K562 (cell line): ENCODE measurements at regions not wholly inside any gene's neighbourhood (a gene's known extent, or its start where the extent isn't known, plus 50 kb on each side); places are given as distances from the start of the nearest gene placed in this dataset.

Experiments
- ATAC-seq: fragments of 200-7000 bp; cut with Tn5 transposase; 3 replicates; pipeline ENCODE4 v1.9.1; 2020; ENCODE audit warnings: moderate library complexity
- BruUV-seq: library from RNA; stranded (reverse); fragments of 400-500 nt; replicated peaks from 2 replicates; lab custom pipeline; 2021; lab: Mats Ljungman, UMichigan
- CTCF ChIA-PET: fragments of 300-600 bp; formaldehyde crosslinking; extraction: SDS; loops from one replicate; lab custom pipeline; 2021; ENCODE audit warnings: low intra/inter-chr PET ratio; lab: Yijun Ruan, JAX
- POLR2A ChIA-PET: fragments of 300-600, 350-650 bp; sonication (Branson Sonifier 250); formaldehyde crosslinking; extraction: SDS; loops from one replicate; lab custom pipeline; 2021; ENCODE audit warnings: antibody characterized with exemption, inconsistent platforms; lab: Yijun Ruan, JAX
- DNase-seq, 4 experiments: peaks; one replicate each; pipeline versions ENCODE4 v3.0.0 to v3.0.0-alpha.2; 2011 to 2018; ENCODE audit warnings: low spot score in 3 of 4, mixed read lengths in 3 of 4; ENCODE audit errors: extremely low read depth in 1 of 4
- FAIRE-seq: peaks from 2 replicates; lab custom pipeline; 2011; peaks lifted over from hg19 to GRCh38; lab: Jason Lieb, UNC
- H2AFZ ChIP-seq: 2 replicates; pipeline ENCODE4 v1.6.0; 2011; ENCODE audit warnings: low read depth, low read length, control low read depth, inconsistent platforms
- H3K27ac ChIP-seq: fragments of 200-600 bp; 3 replicates; pipeline ENCODE4 v1.8.0; 2011; ENCODE audit warnings: low read depth, mild to moderate bottlenecking, control low read depth, inconsistent platforms, low read length, moderate library complexity, mixed read lengths; ENCODE audit errors: extremely low read depth
- H3K27me3 ChIP-seq, 2 experiments: fragments of 300-600 bp in 1 of 2; 2 replicates in 1 of 2; 3 replicates in 1 of 2; pipeline versions ENCODE4 v1.6.0 to v1.8.0; 2011; ENCODE audit warnings: inconsistent platforms in 2 of 2, low read length in 2 of 2, mild to moderate bottlenecking in 1 of 2, mixed read lengths in 1 of 2, moderate library complexity in 1 of 2; ENCODE audit not compliant: control insufficient read depth in 2 of 2, insufficient read depth in 2 of 2
- H3K36me3 ChIP-seq: fragments of 300-600 bp; 3 replicates; pipeline ENCODE4 v1.8.0; 2011; ENCODE audit warnings: mild to moderate bottlenecking, low read length, inconsistent platforms; ENCODE audit not compliant: control insufficient read depth, insufficient read depth
- H3K4me1 ChIP-seq, 2 experiments: fragments of 200-600 bp in 1 of 2; replicated peaks in 1 of 2; 2 replicates in 1 of 2; 3 replicates in 1 of 2; pipeline versions ENCODE4 v1.5.1 to v1.8.0; 2011; ENCODE audit warnings: inconsistent platforms in 2 of 2, low read length in 2 of 2, mild to moderate bottlenecking in 1 of 2, mixed read lengths in 1 of 2, moderate library complexity in 1 of 2; ENCODE audit not compliant: control insufficient read depth in 2 of 2, insufficient read depth in 2 of 2
- H3K4me2 ChIP-seq: 2 replicates; pipeline ENCODE4 v1.6.1; 2011; ENCODE audit warnings: low read length, control low read depth, inconsistent platforms, mixed read lengths; ENCODE audit not compliant: insufficient read depth
- H3K4me3 ChIP-seq: fragments of 200-600 bp; sonication (generic), shearing (Covaris generic); 2 replicates; pipeline ENCODE4 v1.5.1; 2016; ENCODE audit warnings: control low read depth, inconsistent platforms
- H3K79me2 ChIP-seq: fragments of 200-600 bp; 3 replicates; pipeline ENCODE4 v1.8.0; 2011; ENCODE audit warnings: low read length, inconsistent platforms; ENCODE audit not compliant: control insufficient read depth, insufficient read depth
- H3K9ac ChIP-seq, 2 experiments: 2 replicates each; pipeline versions ENCODE4 v1.6.0 to v1.6.1; 2011; ENCODE audit warnings: low read depth in 2 of 2, low read length in 2 of 2, control low read depth in 1 of 2, inconsistent platforms in 1 of 2, mild to moderate bottlenecking in 1 of 2, mixed read lengths in 1 of 2; ENCODE audit not compliant: insufficient read depth in 1 of 2
- H3K9me1 ChIP-seq: one replicate; pipeline ENCODE4 v1.6.0; 2011; ENCODE audit warnings: inconsistent platforms, mild to moderate bottlenecking, low read length, moderate library complexity; ENCODE audit not compliant: control insufficient read depth, insufficient read depth
- H3K9me3 ChIP-seq: replicated peaks from 2 replicates; pipeline ENCODE4 v1.5.1; 2011; ENCODE audit warnings: low read depth, low read length, inconsistent platforms; ENCODE audit not compliant: control insufficient read depth, insufficient read depth
- H4K20me1 ChIP-seq: replicated peaks from 2 replicates; pipeline ENCODE4 v1.6.1; 2011; ENCODE audit warnings: low read length, inconsistent platforms, mixed read lengths; ENCODE audit not compliant: control insufficient read depth, insufficient read depth
- ARID2 ChIP-seq: fragments of 450-650 bp; IDR thresholded peaks from 2 replicates; pipeline ENCODE4 v1.6.1; 2017; ENCODE audit warnings: antibody characterized with exemption, mild to moderate bottlenecking
- ATF1 ChIP-seq, 2 experiments: fragments of 450-650 bp in 1 of 2; IDR thresholded peaks; 2 replicates each; pipeline ENCODE4 v1.6.1; 2016; ENCODE audit warnings: missing compliant biosample characterization in 1 of 2, missing genetic modification characterization in 1 of 2
- CBFA2T2 ChIP-seq: fragments of 450-650 bp; conservative IDR thresholded peaks from 2 replicates; pipeline ENCODE4 v1.6.1; 2017; ENCODE audit warnings: mild to moderate bottlenecking
- CBFA2T3 ChIP-seq: fragments of 450-650 bp; IDR thresholded peaks from 2 replicates; pipeline ENCODE4 v1.6.1; 2017
- CEBPG ChIP-seq, 3 experiments: fragments of 200-800 bp in 1 of 3; sonication (Bioruptor generic) in 1 of 3; sonication (generic) in 1 of 3; formaldehyde crosslinking in 1 of 3; IDR thresholded peaks in 2 of 3; conservative IDR thresholded peaks in 1 of 3; 2 replicates each; pipeline versions ENCODE4 v1.6.1 to v1.8.0; 2016 to 2022; ENCODE audit warnings: missing compliant biosample characterization in 2 of 3, missing genetic modification characterization in 2 of 3, mild to moderate bottlenecking in 1 of 3, missing genetic modification reagents in 1 of 3
- EGR1 ChIP-seq: fragments of 450-650 bp; conservative IDR thresholded peaks from 2 replicates; pipeline ENCODE4 v1.6.1; 2017; ENCODE audit warnings: mild to moderate bottlenecking
- FOXP1 ChIP-seq: sonication (generic); formaldehyde crosslinking; IDR thresholded peaks from 2 replicates; pipeline ENCODE4 v1.8.0; 2022; ENCODE audit warnings: mild to moderate bottlenecking, missing genetic modification reagents
- IFI16 ChIP-seq: fragments of 250-450 bp; sonication (Bioruptor Pico); IDR thresholded peaks from 2 replicates; pipeline ENCODE4 v2.1.2; 2022; ENCODE audit warnings: mild to moderate bottlenecking, inconsistent platforms
- JUND ChIP-seq, 2 experiments: IDR thresholded peaks; 2 replicates in 1 of 2; 3 replicates in 1 of 2; pipeline ENCODE4 v1.6.1; 2011; ENCODE audit warnings: borderline replicate concordance in 2 of 2, low read depth in 2 of 2, low read length in 2 of 2, improper control_type of control experiment in 1 of 2, missing biosample characterization in 1 of 2, missing genetic modification characterization in 1 of 2, missing genetic modification reagents in 1 of 2
- MAFK ChIP-seq: IDR thresholded peaks from 2 replicates; pipeline ENCODE4 v1.6.1; 2011; ENCODE audit warnings: low read length, improper control_type of control experiment
- MCM7 ChIP-seq, 2 experiments: fragments of 450-650 bp; IDR thresholded peaks; 2 replicates each; pipeline ENCODE4 v1.6.1; 2016 to 2018
- NR2F6 ChIP-seq: fragments of 450-650 bp; formaldehyde crosslinking; IDR thresholded peaks from 2 replicates; pipeline ENCODE4 v1.4.0; 2020; ENCODE audit warnings: mild to moderate bottlenecking
- PHF21A ChIP-seq: fragments of 450-650 bp; IDR thresholded peaks from 2 replicates; pipeline ENCODE4 v1.6.1; 2017; ENCODE audit warnings: low read depth, borderline replicate concordance
- ZNF232 ChIP-seq: sonication (generic); formaldehyde crosslinking; IDR thresholded peaks from 2 replicates; pipeline ENCODE4 v1.8.0; 2022; ENCODE audit warnings: mild to moderate bottlenecking, missing genetic modification reagents
- ZNF507 ChIP-seq: conservative IDR thresholded peaks from 2 replicates; pipeline ENCODE4 v1.6.1; 2017; ENCODE audit warnings: missing genetic modification characterization, missing compliant biosample characterization
- WGBS: fragments of 100-300 bp; shearing (Covaris generic); methylation state at CpG from one replicate; pipeline ENCODE4 v1.1.6; 2016; ENCODE audit warnings: low coverage, mixed read lengths; ENCODE audit not compliant: insufficient coverage; ENCODE audit errors: missing lambda C conversion rate; 5-methylcytosine and 5-hydroxymethylcytosine counted together
- in situ Hi-C: fragments of 300-500 bp; cut with MboI; formaldehyde crosslinking; loops from 4 replicates; pipeline ENCODE4 v1.15.0; 2018; ENCODE audit warnings: inconsistent platforms, mixed read lengths
- intact Hi-C: fragments of 100-400 bp; cut with micrococcal nuclease; formaldehyde crosslinking; loops from 2 replicates; pipeline ENCODE4 v1.14.2; 2022
- TF ChIP-seq, protein P1 (sequence below): fragments of 450-650 bp; formaldehyde crosslinking; IDR thresholded peaks from 2 replicates; pipeline ENCODE4 v1.4.0; 2020; ENCODE audit warnings: mild to moderate bottlenecking
- TF ChIP-seq, protein P2 (sequence below): fragments of 250-450 bp; sonication (Bioruptor Pico); IDR thresholded peaks from 2 replicates; pipeline ENCODE4 v1.4.0; 2020; ENCODE audit warnings: mild to moderate bottlenecking
- TF ChIP-seq, protein P3 (sequence below), 2 experiments: IDR thresholded peaks in 1 of 2; conservative IDR thresholded peaks in 1 of 2; 2 replicates each; pipeline ENCODE4 v1.6.1; 2016; ENCODE audit warnings: low read depth in 2 of 2, mild to moderate bottlenecking in 1 of 2, missing compliant biosample characterization in 1 of 2, missing genetic modification characterization in 1 of 2, moderate library complexity in 1 of 2

DNA sequence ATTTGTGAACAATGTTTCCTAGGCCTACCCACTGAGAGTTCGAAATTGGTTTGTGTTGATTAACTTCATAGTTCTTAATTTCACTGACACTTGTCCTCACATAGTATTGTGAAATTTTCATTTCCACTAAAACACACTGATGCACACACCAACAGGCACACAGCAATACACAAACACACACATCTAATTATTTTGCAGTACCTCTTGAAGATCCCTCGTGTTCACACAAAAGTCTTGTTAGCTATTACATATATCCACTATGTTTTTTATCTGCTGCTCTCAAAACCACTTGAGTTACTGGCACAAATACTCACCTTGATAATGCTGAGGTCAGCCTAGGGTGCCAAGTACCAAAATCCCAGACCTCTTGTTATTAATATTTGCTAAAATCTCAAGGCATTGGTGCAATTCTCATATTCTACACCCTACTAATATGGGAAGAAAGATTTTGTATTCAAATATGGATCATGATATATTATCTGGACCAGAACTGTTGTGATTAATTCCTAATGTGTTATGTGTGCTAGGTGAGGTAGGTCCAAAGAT lies 767.4 kb upstream of the CDH10 start:
- Histone ChIP-seq H3K9me1 (no peaks in the 10 kb centered on the region), H3K79me2 (no peaks in the 10 kb centered on the region), H4K20me1 (no peaks in the 10 kb centered on the region), H3K36me3 (no peaks in the 10 kb centered on the region), H3K9me3 (0 out of 2 replicates have a peak, but pooled peaks cover 2% of the 10 kb centered on the region), H3K4me1 (no peaks in the 10 kb centered on the region), H2AFZ (no peak overlapping the region), H3K4me3 (no peak overlapping the region), H3K27me3 (no peaks in the 10 kb centered on the region), H3K9ac (no peak overlapping the region), H3K27ac (no peak overlapping the region), H3K4me2 (no peak overlapping the region)
- no peak for DNase-seq
- intact Hi-C loops, result no loop called here
- in situ Hi-C loops, result no loop called here
- FAIRE-seq, result no peak
- TF ChIP-seq NR2F6 (CRISPR knock-in tag), result no peak
- TF ChIP-seq, protein P1, sequence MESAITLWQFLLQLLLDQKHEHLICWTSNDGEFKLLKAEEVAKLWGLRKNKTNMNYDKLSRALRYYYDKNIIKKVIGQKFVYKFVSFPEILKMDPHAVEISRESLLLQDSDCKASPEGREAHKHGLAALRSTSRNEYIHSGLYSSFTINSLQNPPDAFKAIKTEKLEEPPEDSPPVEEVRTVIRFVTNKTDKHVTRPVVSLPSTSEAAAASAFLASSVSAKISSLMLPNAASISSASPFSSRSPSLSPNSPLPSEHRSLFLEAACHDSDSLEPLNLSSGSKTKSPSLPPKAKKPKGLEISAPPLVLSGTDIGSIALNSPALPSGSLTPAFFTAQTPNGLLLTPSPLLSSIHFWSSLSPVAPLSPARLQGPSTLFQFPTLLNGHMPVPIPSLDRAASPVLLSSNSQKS, result no peak
- no peak for TF ChIP-seq FOXP1 (CRISPR knock-in tag)
- TF ChIP-seq ZNF232 (CRISPR knock-in tag), result no peak
- no peak for TF ChIP-seq ARID2
- TF ChIP-seq CBFA2T3, result no peak
- no peak for TF ChIP-seq ZNF507 (tag)
- no peak for TF ChIP-seq JUND (IDR thresholded peaks at IDR 0.05; ENCODE audit: borderline replicate concordance, low read depth, low read length)
- TF ChIP-seq JUND (tag; IDR thresholded peaks at IDR 0.05; ENCODE audit: borderline replicate concordance, low read depth, low read length), result no peak
- TF ChIP-seq CEBPG (CRISPR knock-in tag; IDR thresholded peaks at IDR 0.05), result no peak
- no peak for TF ChIP-seq CEBPG (tag; conservative IDR thresholded peaks at IDR 0.05 in 1 of 2, IDR thresholded peaks at IDR 0.05 in 1 of 2)
- TF ChIP-seq CBFA2T2, result no peak
- TF ChIP-seq ATF1 (CRISPR knock-in tag; IDR thresholded peaks at IDR 0.05), result no peak
- TF ChIP-seq ATF1 (tag; IDR thresholded peaks at IDR 0.05), result no peak
- TF ChIP-seq IFI16 (CRISPR knock-in tag), result no peak
- no peak for TF ChIP-seq PHF21A
- no peak for TF ChIP-seq MCM7 (IDR thresholded peaks at IDR 0.05)
- no peak for TF ChIP-seq EGR1
- TF ChIP-seq, protein P2, sequence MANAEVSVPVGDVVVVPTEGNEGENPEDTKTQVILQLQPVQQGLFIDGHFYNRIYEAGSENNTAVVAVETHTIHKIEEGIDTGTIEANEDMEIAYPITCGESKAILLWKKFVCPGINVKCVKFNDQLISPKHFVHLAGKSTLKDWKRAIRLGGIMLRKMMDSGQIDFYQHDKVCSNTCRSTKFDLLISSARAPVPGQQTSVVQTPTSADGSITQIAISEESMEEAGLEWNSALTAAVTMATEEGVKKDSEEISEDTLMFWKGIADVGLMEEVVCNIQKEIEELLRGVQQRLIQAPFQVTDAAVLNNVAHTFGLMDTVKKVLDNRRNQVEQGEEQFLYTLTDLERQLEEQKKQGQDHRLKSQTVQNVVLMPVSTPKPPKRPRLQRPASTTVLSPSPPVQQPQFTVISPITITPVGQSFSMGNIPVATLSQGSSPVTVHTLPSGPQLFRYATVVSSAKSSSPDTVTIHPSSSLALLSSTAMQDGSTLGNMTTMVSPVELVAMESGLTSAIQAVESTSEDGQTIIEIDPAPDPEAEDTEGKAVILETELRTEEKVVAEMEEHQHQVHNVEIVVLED (CRISPR knock-in tag), result no peak
- no peak for TF ChIP-seq MAFK
- TF ChIP-seq, protein P3, sequence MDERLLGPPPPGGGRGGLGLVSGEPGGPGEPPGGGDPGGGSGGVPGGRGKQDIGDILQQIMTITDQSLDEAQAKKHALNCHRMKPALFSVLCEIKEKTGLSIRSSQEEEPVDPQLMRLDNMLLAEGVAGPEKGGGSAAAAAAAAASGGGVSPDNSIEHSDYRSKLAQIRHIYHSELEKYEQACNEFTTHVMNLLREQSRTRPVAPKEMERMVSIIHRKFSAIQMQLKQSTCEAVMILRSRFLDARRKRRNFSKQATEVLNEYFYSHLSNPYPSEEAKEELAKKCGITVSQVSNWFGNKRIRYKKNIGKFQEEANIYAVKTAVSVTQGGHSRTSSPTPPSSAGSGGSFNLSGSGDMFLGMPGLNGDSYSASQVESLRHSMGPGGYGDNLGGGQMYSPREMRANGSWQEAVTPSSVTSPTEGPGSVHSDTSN (CRISPR knock-in tag; IDR thresholded peaks at IDR 0.05; ENCODE audit: low read depth), result no peak
- TF ChIP-seq, protein P3 (tag; conservative IDR thresholded peaks at IDR 0.05; ENCODE audit: low read depth), result no peak
- WGBS, result 0% methylated on average over 2 of the region's 2 CpGs
- BruUV-seq, result no TSS peak
- ChIA-PET POLR2A (no interaction called here), CTCF (no interaction called here)
- no peak for ATAC-seq
